Duodenal mucosa (tissue), 2 donors: ENCODE measurements at regions not wholly inside any gene's neighbourhood (a gene's known extent, or its start where the extent isn't known, plus 50 kb on each side); places are given as distances from the start of the nearest gene placed in this dataset.
"Not testable (repeated sequence)": the region's sequence is repeated elsewhere in the genome, so short reads cannot be mapped to it uniquely, and the experiment has no call there.

Source experiments
- H3K27ac ChIP-seq: one replicate; pipeline ENCODE4 v1.7.0; 2013; ENCODE audit warnings: low read depth, low read length
- H3K27me3 ChIP-seq, 2 donors: one replicate each; pipeline ENCODE4 v1.7.0; 2013; ENCODE audit warnings: low read length in 2 of 2, control low read depth in 1 of 2; ENCODE audit not compliant: insufficient read depth in 2 of 2, control insufficient read depth in 1 of 2
- H3K36me3 ChIP-seq, 2 donors: one replicate each; pipeline ENCODE4 v1.7.0; 2013; ENCODE audit warnings: low read length in 2 of 2, control low read depth in 1 of 2; ENCODE audit not compliant: insufficient read depth in 2 of 2, control insufficient read depth in 1 of 2
- H3K4me1 ChIP-seq, 2 donors: one replicate each; pipeline ENCODE4 v1.7.0; 2013; ENCODE audit warnings: low read length in 2 of 2, control low read depth in 1 of 2; ENCODE audit not compliant: insufficient read depth in 2 of 2, control insufficient read depth in 1 of 2
- H3K4me3 ChIP-seq, 2 donors: one replicate each; pipeline ENCODE4 v1.7.0; 2013; ENCODE audit warnings: low read length in 2 of 2, low read depth in 1 of 2
- H3K9ac ChIP-seq, 2 donors: one replicate each; pipeline ENCODE4 v1.7.0; 2013; ENCODE audit warnings: low read length in 2 of 2, low read depth in 1 of 2
- H3K9me3 ChIP-seq, 2 donors: one replicate each; pipeline ENCODE4 v1.7.0; 2013; ENCODE audit warnings: low read length in 2 of 2, control low read depth in 1 of 2; ENCODE audit not compliant: control insufficient read depth in 1 of 2

GRCh38 chr6:6824381-6824780 lies 235.9 kb downstream of the LY86 start:
- Histone ChIP-seq H3K9me3 (no peaks in the 10 kb centered on the region), H3K27ac (no peak overlapping the region), H3K4me1 (peaks cover 39 to 57% of the 10 kb centered on the region in 2 donors), H3K4me3 (no peak overlapping the region), H3K27me3 (no peaks in the 10 kb centered on the region), H3K36me3 (no peaks in the 10 kb centered on the region), H3K9ac (no peak overlapping the region)

- H3K36me3 ChIP-seq, result no peaks in the 10 kb centered on the region
- no peaks in the 10 kb centered on the region for H3K27me3 ChIP-seq
- H3K4me3 ChIP-seq, result peak overlapping the region in 1 of 2 donors; percentile 1
- H3K27ac ChIP-seq, result no peak overlapping the region
- H3K9me3 ChIP-seq, result no peaks in the 10 kb centered on the region
- H3K4me1 ChIP-seq, result peaks cover 39 to 52% of the 10 kb centered on the region in 2 donors
- H3K9ac ChIP-seq, result no peak overlapping the region
Observed at GRCh38 chr6:6825193-6825784, 236.8 kb downstream of the LY86 start.

- peaks cover 36 to 46% of the 10 kb centered on the region in 2 donors for H3K4me1 ChIP-seq
- no peak overlapping the region for H3K27ac ChIP-seq
- H3K9me3 ChIP-seq, result no peaks in the 10 kb centered on the region
- H3K36me3 ChIP-seq, result no peaks in the 10 kb centered on the region
- H3K4me3 ChIP-seq, result no peak overlapping the region
- H3K9ac ChIP-seq, result no peak overlapping the region
- H3K27me3 ChIP-seq, result no peaks in the 10 kb centered on the region
Observed at GRCh38 chr6:6826095-6826901, 237.8 kb downstream of the LY86 start.

- H3K9me3 ChIP-seq, result no peaks in the 10 kb centered on the region
- no peak overlapping the region for H3K9ac ChIP-seq
- H3K4me3 ChIP-seq, result no peak overlapping the region
- peaks cover 36 to 46% of the 10 kb centered on the region in 2 donors for H3K4me1 ChIP-seq
- no peaks in the 10 kb centered on the region for H3K36me3 ChIP-seq
- no peaks in the 10 kb centered on the region for H3K27me3 ChIP-seq
- H3K27ac ChIP-seq, result no peak overlapping the region
Observed at GRCh38 chr6:6826961-6827360, 238.4 kb downstream of the LY86 start.

- H3K27me3 ChIP-seq, result no peaks in the 10 kb centered on the region
- H3K4me1 ChIP-seq, result peaks cover 18 to 19% of the 10 kb centered on the region in 2 donors
- H3K36me3 ChIP-seq, result no peaks in the 10 kb centered on the region
- no peaks in the 10 kb centered on the region for H3K9me3 ChIP-seq
- H3K27ac ChIP-seq, result no peak overlapping the region
- no peak overlapping the region for H3K9ac ChIP-seq
- no peak overlapping the region for H3K4me3 ChIP-seq
Observed at GRCh38 chr6:6829872-6830685, 241.6 kb downstream of the LY86 start.

- H3K27me3 ChIP-seq, result not testable (repeated sequence)
Observed at GRCh38 chr6:6830686-6831063, 242.2 kb downstream of the LY86 start.

GRCh38 chr6:6832439-6832838 lies 243.9 kb downstream of the LY86 start:
- Histone ChIP-seq H3K9ac (no peak overlapping the region), H3K27me3 (no peaks in the 10 kb centered on the region), H3K27ac (no peak overlapping the region), H3K9me3 (no peaks in the 10 kb centered on the region), H3K4me3 (no peak overlapping the region), H3K36me3 (no peaks in the 10 kb centered on the region), H3K4me1 (no peaks in the 10 kb centered on the region)

More at GRCh38 chr6:6830686-6831063, 242.2 kb downstream of the LY86 start:
- H3K9me3 ChIP-seq, H3K27ac ChIP-seq, H3K4me3 ChIP-seq, H3K36me3 ChIP-seq, H3K9ac ChIP-seq: not testable (repeated sequence)
- peaks cover 13% of the 10 kb centered on the region in 2 donors for H3K4me1 ChIP-seq

GRCh38 chr6:6834356-6835222 lies 246.1 kb downstream of the LY86 start:
- Histone ChIP-seq H3K9ac (no peak overlapping the region), H3K27ac (no peak overlapping the region), H3K4me1 (no peaks in the 10 kb centered on the region), H3K27me3 (no peaks in the 10 kb centered on the region), H3K4me3 (no peak overlapping the region), H3K36me3 (no peaks in the 10 kb centered on the region), H3K9me3 (no peaks in the 10 kb centered on the region)

- Histone ChIP-seq H3K36me3 (no peaks in the 10 kb centered on the region), H3K27ac (no peak overlapping the region), H3K4me1 (no peaks in the 10 kb centered on the region), H3K9me3 (no peaks in the 10 kb centered on the region), H3K9ac (no peak overlapping the region), H3K4me3 (no peak overlapping the region), H3K27me3 (no peaks in the 10 kb centered on the region)
Observed at GRCh38 chr6:6835223-6835503, 246.6 kb downstream of the LY86 start.
